HL-60/S4 (cell line): ENCODE measurements at regions not wholly inside any gene's neighbourhood (a gene's known extent, or its start where the extent isn't known, plus 50 kb on each side); places are given as distances from the start of the nearest gene placed in this dataset.

Experiments used
- in situ Hi-C: fragments of 300-500 bp; cut with MboI; formaldehyde crosslinking; loops from 2 replicates; pipeline ENCODE4 v1.14.3; 2022; ENCODE audit warnings: low sequenced_read_pairs

DNA sequence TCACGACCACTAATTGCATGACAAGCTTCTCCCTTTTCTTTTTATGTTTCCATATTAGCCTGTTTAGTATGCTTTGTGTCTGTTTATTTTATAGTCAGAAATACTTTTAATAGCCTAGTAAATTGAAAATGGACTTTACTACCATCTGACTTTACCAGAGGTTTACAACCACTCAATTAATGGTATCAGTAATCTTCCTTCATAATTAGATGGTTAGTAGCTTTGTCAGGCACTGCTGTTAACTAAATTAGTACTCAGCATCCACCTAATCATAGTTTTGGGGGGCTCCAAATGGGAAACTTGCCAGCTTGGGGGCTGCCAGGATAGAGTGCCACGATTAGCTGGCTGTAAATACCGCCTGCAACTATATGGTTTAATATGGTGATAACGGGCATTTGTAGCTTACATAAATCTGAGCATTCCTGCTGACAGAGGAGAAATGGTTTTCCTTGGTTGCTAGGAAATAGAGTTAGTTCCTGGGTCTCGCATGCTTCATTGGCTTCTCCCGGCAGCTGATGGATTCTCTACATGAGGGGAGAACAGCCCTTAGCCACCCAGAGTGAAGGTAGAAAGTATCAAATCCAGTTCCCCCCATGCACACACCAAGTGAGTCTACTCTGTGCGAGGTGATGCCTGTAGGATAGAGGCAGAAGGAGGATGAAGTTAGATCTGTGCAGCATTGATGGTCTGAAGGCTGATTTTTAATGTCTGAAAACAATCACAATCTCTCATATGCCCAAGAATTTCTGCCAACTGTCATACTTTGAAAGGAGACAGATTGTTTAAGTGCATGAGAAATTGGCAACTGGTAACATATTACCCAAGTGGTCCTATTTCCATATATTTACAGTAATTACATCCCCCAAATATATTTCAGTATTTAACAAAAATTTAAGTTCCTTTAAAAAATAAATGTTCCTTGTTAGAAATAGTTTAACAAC, 326.6 kb upstream of the PROK2 start:
- in situ Hi-C loops = no loop called here

DNA sequence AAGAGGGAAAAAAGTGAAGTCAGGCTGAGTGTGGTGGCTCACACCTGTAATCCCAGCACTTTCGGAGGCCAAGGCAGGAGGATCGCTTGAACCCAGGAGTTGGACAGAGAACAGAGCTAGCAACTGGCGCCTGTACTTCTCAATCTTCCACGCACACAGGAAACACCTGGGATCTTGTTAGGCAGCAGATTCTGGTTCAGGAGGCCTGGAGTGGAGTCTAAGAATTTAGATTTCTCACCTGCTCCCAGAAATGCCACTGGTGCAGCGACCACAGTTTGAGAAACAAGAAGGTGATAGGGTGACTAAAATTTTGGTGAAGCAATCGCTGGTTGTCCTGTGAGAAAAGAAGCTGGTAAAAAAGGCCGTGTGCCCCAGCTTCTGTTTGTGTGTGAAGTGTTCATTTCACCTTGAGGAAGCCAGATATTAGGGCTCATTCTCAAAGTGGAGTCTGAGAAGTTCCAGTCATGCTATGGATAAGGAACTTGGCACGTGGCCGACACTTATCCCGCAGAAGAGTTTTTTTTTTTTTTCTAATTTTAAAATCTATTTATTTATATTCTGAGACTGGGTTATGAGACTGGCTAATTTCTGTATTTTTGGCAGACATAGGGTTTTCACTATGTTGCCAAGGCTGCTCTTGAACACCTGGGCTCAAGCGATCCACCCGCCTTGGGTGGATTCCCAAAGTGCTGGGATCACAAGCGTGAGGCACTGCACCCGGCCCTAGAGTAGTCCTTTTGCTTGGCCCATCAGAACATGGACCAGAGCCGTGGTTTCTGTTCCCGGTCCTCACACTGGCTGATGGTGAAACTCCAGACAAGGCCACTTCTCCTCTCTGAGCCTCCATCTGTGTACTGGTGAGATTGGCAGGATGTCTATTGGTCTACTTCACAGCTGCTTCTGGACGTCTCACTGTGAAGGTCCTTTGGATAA, 324.6 kb upstream of the PROK2 start:
- in situ Hi-C loops = no loop called here

GRCh38 chr3:72105306-72105705, 320.4 kb upstream of the PROK2 start:
- in situ Hi-C loops = no loop called here

DNA sequence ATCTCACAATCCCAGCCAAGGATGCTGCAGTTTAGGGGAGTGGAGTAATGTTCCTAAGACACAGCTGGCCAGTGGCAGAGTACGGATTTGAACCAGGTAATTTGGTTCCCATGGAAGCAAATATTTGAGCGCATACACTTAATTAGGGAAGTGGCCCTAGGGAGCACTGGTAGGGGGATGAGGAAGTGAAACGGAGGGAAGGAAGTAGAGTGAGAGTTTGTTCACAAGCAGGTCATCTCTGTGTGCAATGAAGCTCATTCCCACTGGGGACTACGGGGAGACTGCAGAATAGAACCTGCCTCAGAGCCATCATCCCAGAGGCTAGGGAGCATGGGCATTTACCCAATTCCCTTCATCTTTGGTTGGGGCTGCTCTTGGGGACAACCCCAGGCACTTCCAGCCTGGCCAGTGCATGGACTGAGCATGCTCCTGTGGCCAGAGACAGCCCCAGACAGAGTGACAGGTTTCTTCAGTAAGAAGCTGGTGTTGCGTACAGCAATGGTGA, 317.2 kb upstream of the PROK2 start:
- in situ Hi-C loops = no loop called here

DNA sequence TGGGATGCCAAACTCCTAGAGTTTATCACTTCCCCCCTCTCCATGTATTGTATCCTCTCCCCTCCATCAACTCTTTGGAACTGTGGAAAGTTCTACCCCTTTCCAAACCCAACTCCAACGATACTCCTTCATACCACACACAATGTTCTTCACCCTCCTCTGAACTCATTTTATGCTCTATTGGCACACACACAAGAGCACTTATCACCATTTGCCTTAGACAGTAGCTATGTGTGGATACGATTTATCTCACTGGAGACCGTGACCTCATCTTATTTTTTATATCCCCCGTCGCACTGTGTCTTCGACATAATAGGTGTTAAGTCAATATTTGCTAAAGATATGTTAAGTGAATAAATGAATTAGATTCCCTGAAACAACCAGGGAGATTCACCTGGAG, 316.5 kb upstream of the PROK2 start:
- in situ Hi-C loops = no loop called here

- in situ Hi-C loops = no loop called here
These were observed 315.7 kb upstream of the PROK2 start for GRCh38 chr3:72100601-72101187.

GRCh38 chr3:72100080-72100511, 315.1 kb upstream of the PROK2 start:
- in situ Hi-C loops = no loop called here

GRCh38 chr3:72099326-72100079, 314.6 kb upstream of the PROK2 start:
- in situ Hi-C loops = no loop called here

DNA sequence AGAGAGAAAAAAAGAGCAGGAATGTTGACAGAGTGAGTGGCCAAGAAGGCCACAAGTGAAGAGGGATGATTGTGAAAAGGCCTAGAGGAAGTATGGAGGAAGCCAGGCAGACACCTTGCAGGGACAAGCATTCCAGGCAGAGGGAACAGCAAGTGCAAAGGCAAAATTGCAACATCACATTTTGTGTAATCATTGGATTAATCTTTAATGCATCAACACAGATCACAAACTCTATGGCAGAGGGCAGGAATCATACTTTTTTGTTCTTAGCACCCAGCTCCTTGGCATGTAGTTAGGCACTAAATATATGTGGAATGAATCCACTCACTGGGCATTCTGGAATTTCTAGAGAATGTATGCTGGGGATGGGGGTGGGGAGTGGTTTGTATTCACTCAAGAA, 312.1 kb upstream of the PROK2 start:
- in situ Hi-C loops = no loop called here

- in situ Hi-C loops = no loop called here
These were observed 310.6 kb upstream of the PROK2 start for GRCh38 chr3:72095521-72095920.

- in situ Hi-C loops = no loop called here
These were observed 309.0 kb upstream of the PROK2 start for GRCh38 chr3:72093992-72094334.

DNA sequence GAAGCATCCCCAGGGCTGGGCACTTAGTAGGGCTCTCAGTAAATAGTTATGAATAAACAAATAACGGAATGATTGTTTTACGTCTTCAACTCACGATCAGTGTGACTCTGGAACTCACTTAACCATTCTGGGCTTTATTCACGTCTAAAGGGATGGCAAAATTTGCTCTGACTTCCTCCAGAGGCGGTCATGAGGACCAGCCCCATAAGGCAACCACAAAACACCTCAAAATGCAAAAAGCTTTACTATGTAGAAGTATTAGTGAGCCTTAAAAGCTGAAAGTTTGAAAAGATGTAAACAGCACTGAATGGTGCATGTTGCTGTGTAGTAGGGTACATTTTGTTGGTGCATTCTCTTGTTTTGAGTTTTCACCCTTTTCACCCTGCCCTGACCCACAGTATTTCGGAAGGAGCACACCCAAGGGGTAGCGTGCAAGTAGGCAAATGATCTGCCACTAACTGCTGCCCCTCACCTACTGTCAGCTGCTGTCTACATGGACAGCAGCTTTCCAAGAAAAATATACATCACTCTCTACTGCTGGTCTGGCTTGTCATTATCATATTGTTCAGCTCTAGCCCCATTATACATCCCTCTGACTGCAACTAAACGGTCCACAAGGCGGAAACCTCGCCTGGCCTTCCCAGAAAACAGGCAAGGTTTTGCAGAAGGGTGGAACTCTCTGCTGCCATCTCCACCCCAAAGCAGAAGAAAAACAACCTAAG, 308.5 kb upstream of the PROK2 start:
- in situ Hi-C loops = no loop called here

- in situ Hi-C loops = no loop called here
These were observed 307.8 kb upstream of the PROK2 start for GRCh38 chr3:72092778-72093177.

- in situ Hi-C loops = no loop called here
These were observed 303.6 kb upstream of the PROK2 start for GRCh38 chr3:72088486-72089025.

DNA sequence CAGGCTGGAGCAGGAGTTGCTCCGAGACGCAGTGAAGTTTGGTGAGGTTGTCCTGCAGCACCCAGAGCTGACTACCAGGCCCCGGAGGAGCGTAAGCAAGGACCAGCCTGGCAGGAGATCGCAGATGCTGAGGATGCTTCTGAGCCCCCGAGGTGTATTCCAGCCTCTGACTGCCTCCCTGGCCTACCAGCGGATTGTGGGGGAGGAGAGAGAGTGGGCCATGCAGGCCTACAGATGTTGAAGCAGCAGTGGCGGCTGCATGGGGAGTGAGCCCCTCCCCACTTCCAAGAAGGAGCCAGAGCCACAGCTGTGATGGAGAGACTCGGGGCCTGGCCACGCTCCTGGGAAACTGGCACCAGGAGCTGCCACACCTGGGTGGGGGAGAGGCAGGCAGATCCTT, 302.5 kb upstream of the PROK2 start:
- in situ Hi-C loops = no loop called here

- in situ Hi-C loops = no loop called here
These were observed 301.8 kb upstream of the PROK2 start for GRCh38 chr3:72086743-72087087.

GRCh38 chr3:72086042-72086742, 301.2 kb upstream of the PROK2 start:
- in situ Hi-C loops = no loop called here

- in situ Hi-C loops = no loop called here
These were observed 300.1 kb upstream of the PROK2 start for GRCh38 chr3:72085036-72085435.
